Sigmoid colon (tissue), 6 donors: ENCODE measurements at regions not wholly inside any gene's neighbourhood (a gene's known extent, or its start where the extent isn't known, plus 50 kb on each side); places are given as distances from the start of the nearest gene placed in this dataset.

ENCODE experiments used
- DNase-seq: peaks from one replicate; pipeline ENCODE4 v3.0.0-alpha.2; 2019
- H3K27ac ChIP-seq, 4 donors: fragments of 200-600 bp; sonication (generic); one replicate each; pipeline ENCODE4 v1.5.1; 2016 to 2019; ENCODE audit warnings: mild to moderate bottlenecking in 1 of 4
- H3K27me3 ChIP-seq, 3 donors: fragments of 200-600 bp; sonication (generic); one replicate each; pipeline ENCODE4 v1.5.1; 2019; ENCODE audit warnings: mild to moderate bottlenecking in 1 of 3
- H3K36me3 ChIP-seq, 4 donors: fragments of 200-600 bp; sonication (generic); one replicate each; pipeline ENCODE4 v1.5.1; 2016 to 2019
- H3K4me1 ChIP-seq, 4 donors: fragments of 200-600 bp; sonication (generic); one replicate each; pipeline ENCODE4 v1.5.1; 2017 to 2019
- H3K4me3 ChIP-seq, 4 donors: fragments of 200-600 bp; sonication (generic); one replicate each; pipeline ENCODE4 v1.5.1; 2017 to 2019; ENCODE audit warnings: mild to moderate bottlenecking in 2 of 4, moderate library complexity in 1 of 4
- H3K9me3 ChIP-seq, 4 donors: fragments of 200-600 bp in 3 of 4; sonication (generic) in 3 of 4; one replicate each; pipeline versions ENCODE4 v1.5.1 to v1.6.1; 2013 to 2019
- CTCF ChIP-seq, 4 experiments: fragments of 450-650 bp in 3 of 4; fragments of 200-600 bp in 1 of 4; IDR thresholded peaks; one replicate each; pipeline ENCODE4 v1.5.1; 2016 to 2019; ENCODE audit warnings: antibody characterized with exemption in 4 of 4, mild to moderate bottlenecking in 3 of 4, moderate library complexity in 2 of 4
- EP300 ChIP-seq, 4 donors: sonication (generic); formaldehyde crosslinking; IDR thresholded peaks; one replicate each; pipeline ENCODE4 v1.6.1; 2017; ENCODE audit warnings: antibody characterized with exemption in 4 of 4
- POLR2A ChIP-seq, 2 donors: fragments of 450-650 bp; IDR thresholded peaks; one replicate each; pipeline ENCODE4 v1.6.1; 2016; ENCODE audit warnings: antibody characterized with exemption in 2 of 2, mild to moderate bottlenecking in 2 of 2, moderate library complexity in 2 of 2
- POLR2AphosphoS5 ChIP-seq, 4 donors: sonication (generic); formaldehyde crosslinking; IDR thresholded peaks; one replicate each; pipeline ENCODE4 v1.6.1; 2017; ENCODE audit warnings: antibody characterized with exemption in 4 of 4
- WGBS, 2 donors: extraction: QIAGEN DNeasy Blood & Tissue Kit; methylation state at CpG; one replicate each; pipeline ENCODE4 v1.1.7; 2013; 5-methylcytosine and 5-hydroxymethylcytosine counted together
- intact Hi-C: fragments of 100-400 bp; cut with DNase I; formaldehyde crosslinking; loops from one replicate; pipeline ENCODE4 v1.15.1; 2023
- donor health status: healthy with polysubstance abuse.
- donor health status: healthy.

DNA sequence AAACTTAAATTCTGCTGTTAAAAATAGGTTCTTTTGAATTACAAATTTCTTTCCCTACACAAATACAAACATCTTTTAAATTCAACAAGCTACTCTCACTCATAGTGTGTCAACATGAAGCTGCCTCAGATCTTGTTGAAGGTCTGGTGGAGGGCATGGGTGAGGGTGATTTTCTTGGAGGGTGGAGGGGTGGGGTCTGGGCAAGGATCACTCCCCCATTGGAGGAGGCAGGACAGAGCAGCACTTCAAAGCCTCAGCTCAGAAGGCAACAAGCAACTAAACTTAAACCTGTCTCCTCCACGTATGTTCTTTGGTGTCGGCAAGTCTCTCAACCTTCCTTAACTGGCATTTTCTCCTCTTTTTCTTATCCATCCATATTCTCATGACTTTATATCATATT is 730.9 kb downstream of the NR2F2 start:
- Histone ChIP-seq H3K4me3 (no peak overlapping the region), H3K9me3 (peaks cover 0 to 4% (median 0%) of the 10 kb centered on the region in 4 donors), H3K27me3 (no peaks in the 10 kb centered on the region), H3K36me3 (no peaks in the 10 kb centered on the region), H3K27ac (no peak overlapping the region), H3K4me1 (no peaks in the 10 kb centered on the region)
- intact Hi-C loops: no loop called here
- no peak for TF ChIP-seq CTCF (IDR thresholded peaks at IDR 0.05)
- no peak for TF ChIP-seq POLR2A (IDR thresholded peaks at IDR 0.05)
- TF ChIP-seq EP300 (IDR thresholded peaks at IDR 0.05): no peak
- TF ChIP-seq POLR2AphosphoS5 (IDR thresholded peaks at IDR 0.05): no peak
- DNase-seq: no peak
- 46 to 50% methylated on average over 2 of the region's 2 CpGs for WGBS, 2 donors

GRCh38 chr15:97071668-97072067 is 741.2 kb downstream of the NR2F2 start:
- Histone ChIP-seq H3K27ac (no peak overlapping the region), H3K36me3 (no peaks in the 10 kb centered on the region), H3K4me3 (no peak overlapping the region), H3K27me3 (no peaks in the 10 kb centered on the region), H3K9me3 (peaks cover 0 to 5% (median 0%) of the 10 kb centered on the region in 4 donors), H3K4me1 (no peaks in the 10 kb centered on the region)
- intact Hi-C loops: no loop called here
- no peak for TF ChIP-seq EP300 (IDR thresholded peaks at IDR 0.05)
- TF ChIP-seq CTCF (IDR thresholded peaks at IDR 0.05): no peak
- no peak for TF ChIP-seq POLR2A (IDR thresholded peaks at IDR 0.05)
- 84 to 89% methylated on average over 4 of the region's 4 CpGs for WGBS, 2 donors
- DNase-seq: no peak

- intact Hi-C loops: no loop called here
- Histone ChIP-seq H3K36me3 (no peaks in the 10 kb centered on the region), H3K27ac (no peak overlapping the region), H3K4me1 (no peaks in the 10 kb centered on the region), H3K4me3 (no peak overlapping the region), H3K9me3 (peaks cover 0 to 5% (median 0%) of the 10 kb centered on the region in 4 donors), H3K27me3 (no peaks in the 10 kb centered on the region)
- no peak for DNase-seq
- WGBS, 2 donors: 38 to 48% methylated on average over 9 of the region's 9 CpGs
- no peak for TF ChIP-seq POLR2AphosphoS5 (IDR thresholded peaks at IDR 0.05)
- TF ChIP-seq POLR2A (IDR thresholded peaks at IDR 0.05): no peak
- TF ChIP-seq CTCF (IDR thresholded peaks at IDR 0.05): no peak
- TF ChIP-seq EP300 (IDR thresholded peaks at IDR 0.05): no peak
Measured at GRCh38 chr15:97072545-97072944, 742.0 kb downstream of the NR2F2 start.

- TF ChIP-seq POLR2AphosphoS5 (IDR thresholded peaks at IDR 0.05) (no peak), POLR2A (IDR thresholded peaks at IDR 0.05) (no peak), CTCF (IDR thresholded peaks at IDR 0.05) (no peak), EP300 (IDR thresholded peaks at IDR 0.05) (no peak)
- no peak overlapping the region for H3K27ac ChIP-seq
- H3K4me3 ChIP-seq: no peak overlapping the region
- no peaks in the 10 kb centered on the region for H3K4me1 ChIP-seq
- intact Hi-C loops: no loop called here
- no peak for DNase-seq
- H3K36me3 ChIP-seq: no peaks in the 10 kb centered on the region
- H3K9me3 ChIP-seq: peaks cover 0 to 5% (median 0%) of the 10 kb centered on the region in 4 donors
- H3K27me3 ChIP-seq: no peaks in the 10 kb centered on the region
- WGBS, 2 donors: 70 to 76% methylated on average over 5 of the region's 5 CpGs
Measured at GRCh38 chr15:97076011-97076410, 745.5 kb downstream of the NR2F2 start.

DNA sequence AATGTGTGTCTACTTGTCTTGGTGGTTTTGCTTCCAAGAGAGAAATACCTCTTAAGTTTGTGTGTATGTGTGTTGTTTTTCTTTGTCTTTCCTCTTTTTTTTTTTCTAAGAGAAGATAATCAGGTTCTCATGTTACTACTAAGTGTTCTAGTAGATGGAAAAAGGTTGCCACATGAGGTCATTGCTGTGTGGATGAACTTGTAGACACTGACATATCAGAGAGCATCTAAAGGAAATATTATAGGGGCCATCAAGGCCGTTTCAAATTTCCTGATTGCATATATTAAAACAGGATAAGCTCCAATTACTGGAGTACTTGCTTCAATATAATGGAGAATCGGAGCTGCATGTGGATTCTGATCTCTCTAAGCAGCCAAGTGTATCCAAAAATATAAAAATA is 747.5 kb downstream of the NR2F2 start:
- intact Hi-C loops: no loop called here
- H3K9me3 ChIP-seq: peaks cover 0 to 5% (median 0%) of the 10 kb centered on the region in 4 donors
- H3K27ac ChIP-seq: no peak overlapping the region
- H3K27me3 ChIP-seq: no peaks in the 10 kb centered on the region
- WGBS, 2 donors: 45 to 58% methylated on average over 2 of the region's 2 CpGs
- no peak overlapping the region for H3K4me3 ChIP-seq
- DNase-seq: no peak
- no peaks in the 10 kb centered on the region for H3K4me1 ChIP-seq
- H3K36me3 ChIP-seq: no peaks in the 10 kb centered on the region
- TF ChIP-seq POLR2A (IDR thresholded peaks at IDR 0.05) (no peak), POLR2AphosphoS5 (IDR thresholded peaks at IDR 0.05) (no peak), EP300 (IDR thresholded peaks at IDR 0.05) (no peak), CTCF (IDR thresholded peaks at IDR 0.05) (no peak)
